NCI-H1092 treated with DMSO at 0.1 percent for 48 hours (cell line): ENCODE measurements at regions not wholly inside any gene's neighbourhood (a gene's known extent, or its start where the extent isn't known, plus 50 kb on each side); places are given as distances from the start of the nearest gene placed in this dataset.

ENCODE experiments used
- DNase-seq: peaks from one replicate; lab custom pipeline; 2025; lab: John Stamatoyannopoulos, UW

DNA sequence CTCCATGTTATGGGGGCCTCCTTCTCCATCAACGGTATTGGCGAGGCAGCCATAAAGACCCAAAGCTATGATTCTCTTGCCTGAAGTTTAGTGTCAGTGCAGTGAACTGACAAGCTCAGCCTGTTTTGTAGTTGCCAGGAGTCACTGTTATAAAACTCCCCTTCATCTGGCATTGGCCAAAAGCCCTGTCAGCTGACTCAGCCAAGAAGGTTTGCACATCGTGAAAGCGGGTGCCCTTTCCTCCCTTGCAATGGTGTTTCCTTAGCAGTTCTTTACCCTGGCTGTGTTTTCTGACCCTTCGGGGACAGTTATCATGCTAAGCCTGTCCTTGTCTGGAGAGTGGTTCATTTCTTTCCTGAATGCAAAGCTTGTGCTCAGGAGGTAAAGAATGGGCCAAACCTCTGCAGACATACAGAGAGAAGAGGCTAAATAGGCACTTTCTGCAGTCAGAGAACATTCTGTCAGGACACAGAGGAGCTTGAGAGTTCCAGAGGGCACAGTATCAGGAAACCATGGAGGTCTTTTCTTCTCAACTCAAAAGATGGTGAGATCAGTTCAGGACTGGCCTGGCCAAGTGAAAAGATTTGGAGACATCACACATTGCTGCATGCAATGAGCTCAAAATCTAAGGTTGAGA lies 414.2 kb downstream of the ZNF521 start:
- no peak for DNase-seq

DNA sequence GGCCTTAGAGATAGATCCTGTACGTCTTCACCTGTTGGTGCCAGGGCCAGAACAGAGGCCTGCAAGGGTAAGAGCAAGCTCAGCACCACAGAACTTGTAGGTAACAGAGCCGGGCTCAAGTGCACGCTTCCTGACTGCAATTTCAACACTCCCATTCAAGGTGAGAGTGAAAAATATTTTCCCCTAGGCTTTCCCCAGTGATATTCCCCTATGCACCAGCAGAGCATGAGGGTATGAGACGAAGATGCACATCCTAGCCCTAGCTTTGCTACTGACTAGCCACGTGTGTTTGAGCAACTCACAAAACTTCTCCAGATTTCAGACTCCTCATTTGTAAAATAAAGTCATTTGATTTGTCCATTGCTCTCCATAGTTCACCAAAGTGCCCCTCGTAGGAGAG lies 411.6 kb downstream of the ZNF521 start:
- no peak for DNase-seq

DNA sequence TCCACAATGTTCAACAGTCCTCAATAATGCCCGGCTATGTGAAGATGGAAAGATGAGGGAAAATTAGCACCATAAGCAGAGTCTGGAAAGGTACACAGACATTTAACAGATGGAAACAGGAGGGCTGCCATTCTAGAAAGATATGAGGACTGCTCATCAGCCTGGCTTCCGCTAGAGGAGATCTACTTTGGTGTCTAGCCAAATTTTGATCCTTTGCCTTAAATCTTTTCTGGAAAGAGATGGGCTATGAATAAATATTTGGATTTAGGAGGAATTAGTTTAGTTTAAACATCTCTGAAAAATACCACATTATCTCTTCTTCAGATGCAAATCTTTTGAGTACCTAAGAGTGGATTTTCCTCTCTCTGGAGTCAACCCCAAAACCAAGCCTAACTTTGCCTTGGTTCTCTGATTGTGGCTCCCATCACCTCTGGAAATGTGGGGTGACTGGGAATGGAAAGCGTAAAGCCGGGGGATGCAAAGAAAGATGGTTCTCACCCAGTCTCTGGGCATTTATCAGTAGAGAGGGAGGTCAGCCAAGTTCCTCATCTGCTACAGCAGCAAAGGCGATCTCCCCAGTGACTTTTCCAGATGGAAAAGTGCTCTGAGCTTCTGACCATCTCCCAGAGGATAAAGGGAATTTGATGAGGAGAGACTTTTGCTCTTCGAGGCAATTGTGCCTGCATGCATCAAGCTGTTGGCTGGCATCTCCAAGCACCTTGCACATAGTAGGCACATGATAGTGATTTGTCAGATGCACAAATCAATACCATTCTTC lies 410.6 kb downstream of the ZNF521 start:
- no peak for DNase-seq

DNA sequence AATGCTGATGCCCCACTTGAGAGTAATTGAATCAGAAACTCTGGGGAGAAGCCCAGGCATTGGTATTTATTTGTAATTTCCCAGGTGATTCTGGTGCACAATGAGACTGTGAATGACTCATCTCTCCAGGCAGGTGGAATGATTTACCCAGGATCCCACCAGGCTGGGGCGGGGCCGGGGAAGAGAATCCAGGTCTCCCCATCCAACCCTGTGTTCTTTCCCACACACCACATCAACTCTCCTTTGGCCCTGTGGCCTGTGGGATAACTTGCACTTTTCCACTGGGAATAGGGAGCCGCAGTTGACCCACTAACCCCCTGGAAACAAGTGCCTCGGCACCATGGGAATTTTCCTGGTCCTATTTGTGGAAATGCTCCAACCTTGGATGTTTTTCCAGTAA lies 409.8 kb downstream of the ZNF521 start:
- no peak for DNase-seq

DNA sequence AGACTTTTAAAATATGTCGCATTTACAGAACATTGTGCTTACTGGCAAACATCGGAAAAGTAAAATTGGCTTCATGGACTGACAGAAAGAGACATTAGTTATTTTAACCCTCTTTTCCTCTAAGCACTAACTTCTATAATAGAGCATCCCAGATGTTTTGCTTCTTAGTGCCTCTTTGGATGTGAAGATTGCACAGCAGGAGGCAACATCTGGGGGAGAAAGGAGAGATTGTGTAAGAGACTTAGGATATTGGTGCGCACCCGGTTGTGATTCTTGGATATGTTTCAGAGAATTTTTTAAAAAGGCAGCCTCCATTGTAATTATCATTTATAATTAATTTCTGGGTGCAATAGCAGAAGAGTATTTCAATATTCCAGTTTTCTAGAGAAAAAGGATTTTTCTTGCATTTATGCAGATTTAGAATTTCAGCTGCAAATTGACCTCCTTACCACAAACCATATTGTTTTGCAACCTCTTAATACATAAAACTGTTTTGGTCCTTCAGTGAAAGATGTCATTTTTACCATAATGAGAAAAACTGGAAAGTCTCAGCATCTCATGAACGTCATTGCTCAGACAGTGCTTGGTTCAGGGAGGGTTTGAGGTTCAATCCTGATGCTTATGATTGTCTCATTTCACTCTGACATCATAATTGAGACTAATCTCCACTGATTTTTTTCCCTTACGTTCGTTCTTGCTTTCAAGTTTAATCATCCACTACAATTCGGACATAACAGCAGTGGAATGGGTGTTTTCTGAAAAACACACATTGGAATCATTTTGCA lies 404.3 kb downstream of the ZNF521 start:
- no peak for DNase-seq

DNA sequence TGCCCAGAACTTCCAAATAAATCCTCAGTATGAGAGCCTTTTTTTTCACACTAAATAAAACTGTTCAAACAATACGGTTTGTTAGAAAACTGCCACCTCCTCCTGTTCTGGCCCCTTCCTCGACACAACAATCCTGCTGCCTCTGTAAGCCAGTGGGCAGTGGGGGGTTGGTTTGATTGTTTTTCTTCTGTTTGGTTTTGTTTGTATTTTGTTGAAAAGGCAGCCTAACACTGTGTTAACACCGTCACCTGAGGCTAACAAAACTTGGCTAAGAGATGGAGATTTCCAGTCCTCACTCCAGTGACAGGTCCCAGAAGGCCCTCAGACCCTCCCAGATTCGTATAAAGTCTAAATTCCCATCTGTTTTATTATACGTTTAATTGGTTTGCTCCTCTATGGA lies 402.1 kb downstream of the ZNF521 start:
- no peak for DNase-seq

DNA sequence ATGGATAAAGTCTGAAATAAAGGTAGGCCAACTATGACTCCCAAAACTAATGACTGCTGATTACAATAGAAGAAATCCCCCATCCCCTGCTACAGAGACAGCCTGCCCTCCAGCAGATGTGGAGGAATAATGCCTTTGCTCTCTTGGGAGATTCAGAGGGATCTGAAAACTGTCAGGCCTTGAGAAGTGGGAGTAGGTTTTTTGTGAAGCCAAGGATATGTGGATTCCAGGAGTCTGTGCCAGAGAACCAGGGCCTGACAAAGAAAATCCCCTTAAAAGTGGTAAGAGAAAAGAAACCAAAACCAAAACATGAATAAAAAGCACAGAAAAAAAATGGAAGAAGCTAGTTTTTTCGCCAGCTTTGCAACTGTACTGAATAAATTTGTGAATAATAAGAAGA lies 397.6 kb downstream of the ZNF521 start:
- DNase-seq, result no peak

DNA sequence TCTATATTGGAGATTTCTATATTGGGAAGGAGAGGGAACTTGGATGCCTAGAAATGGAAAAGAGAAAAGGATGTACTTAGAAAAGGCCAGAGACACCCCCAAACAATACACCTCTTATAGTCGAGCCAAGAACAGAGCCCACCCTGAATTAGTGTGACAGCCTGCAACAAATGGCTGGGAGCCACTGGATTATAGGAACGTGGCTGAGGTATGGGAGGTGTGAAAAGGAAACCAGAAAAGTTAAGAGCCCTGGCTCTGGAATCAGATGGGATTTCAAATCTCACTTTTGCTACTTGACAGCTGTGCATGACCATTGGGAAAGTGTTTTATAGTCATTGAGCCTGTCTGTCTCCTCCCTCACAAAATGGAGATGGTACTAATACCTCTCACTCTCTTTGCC lies 394.0 kb downstream of the ZNF521 start:
- DNase-seq, result no peak

DNA sequence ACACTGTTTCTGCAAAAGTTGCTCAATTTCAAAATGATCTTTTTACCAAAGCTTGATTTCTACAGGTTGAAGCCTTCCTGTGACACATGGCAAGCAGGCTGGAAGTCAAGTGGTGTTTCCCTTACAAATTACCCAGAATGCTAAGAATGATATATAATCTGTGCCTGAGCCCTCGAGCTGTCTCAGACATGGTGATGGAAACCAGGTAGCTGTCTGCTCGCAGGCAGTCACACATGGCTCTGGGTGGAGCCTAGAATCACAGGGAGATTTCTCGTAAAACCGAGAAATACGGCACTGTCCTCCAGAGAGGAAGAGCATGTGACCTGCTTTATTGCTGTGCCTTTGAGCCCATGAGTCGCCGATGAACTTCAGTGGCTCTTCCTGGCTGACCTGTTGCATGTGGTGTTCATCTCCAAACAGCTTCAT lies 392.9 kb downstream of the ZNF521 start:
- DNase-seq, result no peak

DNA sequence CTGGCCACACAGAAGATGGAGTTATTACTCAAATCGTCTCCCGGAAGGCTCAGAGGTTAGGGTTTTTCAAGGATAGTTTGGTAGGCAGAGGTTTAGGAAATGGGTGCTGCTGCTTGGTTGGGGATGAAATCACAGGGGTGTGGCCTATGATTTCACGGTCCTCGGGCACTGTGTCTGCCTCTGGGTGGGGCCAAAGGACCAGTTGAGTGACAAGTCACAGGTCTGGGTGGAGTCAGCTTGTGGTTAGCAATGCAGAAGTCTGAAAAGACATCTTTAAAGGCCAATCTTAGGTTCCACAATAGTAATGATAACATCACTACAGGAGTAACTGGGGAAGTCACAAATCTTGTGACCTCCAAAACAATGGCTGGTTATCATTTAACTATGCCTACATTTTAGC lies 387.8 kb downstream of the ZNF521 start:
- no peak for DNase-seq

DNA sequence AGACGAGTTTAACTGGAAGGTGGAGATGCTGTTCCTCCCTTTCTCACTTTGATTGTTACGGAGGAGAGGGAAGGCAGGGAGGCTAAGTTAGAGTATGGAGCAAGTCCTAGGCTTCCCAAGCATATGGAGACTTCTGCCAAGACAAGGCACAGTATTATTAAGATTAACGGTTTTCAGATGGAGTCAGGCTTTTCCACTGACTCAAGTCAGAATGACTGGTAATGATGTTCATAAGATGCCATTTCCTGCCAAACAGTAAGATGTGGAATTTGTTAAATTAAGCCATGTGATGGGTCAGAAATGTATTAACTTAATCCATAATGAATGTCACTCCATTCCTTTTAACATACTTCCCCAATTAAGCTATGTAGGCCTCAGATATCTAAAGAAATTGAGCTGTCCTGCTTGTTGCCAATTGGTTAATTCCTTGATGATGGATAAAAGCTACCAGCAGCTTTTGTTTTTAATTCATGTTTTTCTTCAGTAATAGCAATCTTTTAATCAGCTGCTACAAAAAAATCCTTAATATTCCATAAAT lies 383.7 kb downstream of the ZNF521 start:
- DNase-seq, result no peak

DNA sequence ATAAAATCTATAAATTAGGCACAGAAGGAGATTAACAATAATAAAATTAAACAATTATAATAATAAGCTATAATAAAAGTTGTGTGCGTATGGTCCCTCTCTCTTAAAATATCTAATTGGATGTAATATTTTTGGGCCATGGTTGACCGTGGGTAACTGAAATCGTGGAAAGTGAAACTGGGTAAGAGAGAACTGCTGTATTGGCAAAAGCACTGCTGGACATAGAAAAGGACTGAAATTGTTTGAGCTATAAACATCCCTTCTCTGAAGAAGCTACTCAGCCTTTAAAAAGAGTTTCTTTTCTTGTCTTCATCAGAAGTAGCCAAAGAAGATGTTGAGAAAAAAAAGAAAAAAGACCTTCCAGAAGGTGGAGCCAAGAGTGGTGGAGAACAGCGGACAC lies 379.4 kb downstream of the ZNF521 start:
- DNase-seq, result no peak

DNA sequence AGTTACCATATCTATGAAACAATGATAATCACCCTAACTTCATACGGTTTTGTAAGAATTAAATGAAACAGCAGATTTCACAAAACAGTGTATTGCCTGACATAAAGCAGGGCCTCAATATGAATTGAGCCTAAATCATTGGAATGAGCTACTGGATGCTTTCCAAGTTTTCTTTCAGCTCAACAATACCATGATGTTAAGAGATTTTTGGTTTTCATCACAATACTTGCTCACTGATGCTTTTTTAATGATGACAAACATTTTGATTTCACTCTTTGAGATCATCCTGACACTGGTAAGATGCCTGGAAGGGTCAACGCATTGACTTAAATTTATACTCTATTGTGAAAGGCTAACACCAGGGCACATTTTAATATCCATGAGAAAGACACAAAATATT lies 377.5 kb downstream of the ZNF521 start:
- no peak for DNase-seq

DNA sequence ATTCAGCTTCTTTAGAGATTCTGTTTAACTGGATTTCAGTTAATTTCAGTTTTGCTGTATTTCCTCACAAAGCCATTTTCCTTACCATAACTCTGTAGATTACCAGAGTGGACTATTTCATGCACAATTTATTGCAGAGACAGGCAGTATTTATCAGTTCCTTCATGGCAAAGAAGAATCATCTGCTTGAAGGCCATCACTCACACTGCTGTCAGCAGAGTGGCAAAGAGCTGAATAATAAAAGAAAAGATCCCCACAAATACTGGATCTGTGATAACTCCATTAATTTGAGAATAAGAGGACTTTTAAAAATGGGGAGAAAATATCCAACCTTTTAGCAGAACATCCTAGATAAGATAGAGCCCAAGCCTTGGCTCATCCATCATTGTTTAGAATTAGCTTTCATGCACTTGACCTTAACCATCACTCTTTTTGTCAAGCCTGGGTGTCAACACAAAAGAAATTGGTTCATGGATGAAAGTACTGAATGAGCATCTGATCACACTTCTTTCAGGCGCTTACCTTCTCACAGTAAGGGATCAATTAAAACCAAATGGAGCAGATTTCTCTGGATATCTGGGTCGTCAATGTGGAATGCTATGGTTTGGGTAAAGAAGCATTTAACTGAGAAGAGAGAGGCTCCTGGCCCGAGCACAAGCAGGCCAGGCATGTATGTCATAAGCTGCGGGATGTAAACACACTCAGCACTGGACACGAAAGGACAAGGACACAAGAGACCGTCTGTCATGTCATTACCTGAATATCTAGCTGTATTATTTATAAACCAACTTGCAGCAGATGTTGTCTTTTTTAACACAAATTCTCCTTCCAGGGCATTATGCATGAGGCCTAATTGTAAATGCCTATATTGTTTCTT lies 376.2 kb downstream of the ZNF521 start:
- no peak for DNase-seq

DNA sequence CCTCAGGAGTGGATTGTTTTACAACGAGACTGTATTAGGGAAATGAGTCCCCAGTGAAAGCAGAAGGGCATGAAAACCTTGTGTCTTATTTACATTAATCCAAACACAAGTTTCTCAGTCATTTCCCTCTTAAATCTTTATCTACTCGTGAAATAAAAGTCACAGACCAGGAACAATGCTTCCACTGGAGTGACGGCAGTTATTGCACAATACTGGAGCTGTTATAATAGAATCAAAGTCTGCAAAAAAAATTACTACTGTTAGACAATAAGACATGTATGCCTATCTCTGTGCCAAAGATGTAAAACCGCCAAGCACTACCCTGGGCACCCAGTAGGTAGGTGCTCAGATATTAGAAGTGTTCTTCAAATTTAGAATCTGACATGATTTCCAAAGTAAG lies 375.5 kb downstream of the ZNF521 start:
- no peak for DNase-seq

DNA sequence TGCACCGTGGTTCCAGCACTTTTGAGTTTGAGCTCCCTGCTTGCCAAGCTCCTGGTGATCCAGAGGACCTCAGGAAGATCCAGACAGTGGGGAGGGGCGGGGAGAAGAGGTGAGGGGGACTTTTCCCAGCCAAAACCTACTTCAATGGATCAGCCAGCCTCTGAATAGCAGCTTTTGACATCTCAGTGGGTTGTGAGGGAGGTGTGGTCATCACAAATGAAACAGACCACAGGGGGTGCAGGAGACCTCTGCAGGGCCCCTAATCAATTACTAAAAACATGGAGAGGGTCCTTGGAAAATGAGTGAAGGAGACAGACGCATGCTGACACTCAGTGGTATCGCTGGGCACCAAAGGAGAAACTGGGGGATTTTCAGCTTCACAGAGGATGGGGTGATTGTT lies 372.7 kb downstream of the ZNF521 start:
- DNase-seq, result no peak

DNA sequence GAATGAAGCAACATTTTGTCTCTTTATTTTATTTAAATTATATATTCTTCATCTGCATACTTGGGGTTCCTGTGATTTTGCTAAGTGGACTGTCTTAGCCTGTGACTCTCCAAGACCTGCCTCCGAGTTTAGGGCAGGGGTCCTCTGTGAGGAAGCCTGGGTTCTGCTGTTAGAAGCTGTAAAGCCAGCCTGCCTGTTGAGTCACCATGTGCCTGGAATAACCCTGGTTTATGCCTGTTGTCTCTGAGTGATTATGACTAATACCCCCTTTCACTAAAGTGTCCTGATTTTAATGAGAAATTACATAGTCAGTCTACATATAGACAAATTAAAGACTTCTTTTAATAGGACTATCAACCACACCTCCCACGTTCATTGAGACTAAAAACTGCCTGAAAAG lies 369.1 kb downstream of the ZNF521 start:
- no peak for DNase-seq

DNA sequence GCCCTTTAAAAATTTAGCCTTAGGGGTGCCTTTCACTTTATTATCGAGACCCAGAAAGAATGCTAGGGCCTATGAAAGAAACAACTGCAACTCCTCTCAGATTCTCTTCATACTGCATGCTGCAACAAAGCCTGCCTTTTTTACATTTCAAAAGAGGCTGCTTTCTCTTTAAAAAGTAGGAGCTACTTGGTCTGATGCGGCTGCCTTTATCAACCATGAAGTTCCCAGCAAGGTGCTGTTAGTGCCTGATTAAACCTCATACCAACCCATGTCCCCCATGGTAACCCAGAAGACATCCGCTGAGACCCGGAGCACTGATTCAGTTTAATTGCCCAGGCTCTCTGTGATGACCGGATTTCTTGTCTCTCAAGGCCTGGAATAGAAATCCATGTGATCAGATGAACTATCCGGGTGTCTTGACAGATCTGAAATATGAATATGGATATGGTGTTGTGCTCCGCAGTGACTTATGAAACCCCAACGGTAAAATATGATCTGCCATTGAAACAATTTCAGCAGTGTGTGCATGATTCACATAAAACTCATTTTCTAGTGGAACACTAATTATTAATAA lies 368.3 kb downstream of the ZNF521 start:
- DNase-seq, result no peak

DNA sequence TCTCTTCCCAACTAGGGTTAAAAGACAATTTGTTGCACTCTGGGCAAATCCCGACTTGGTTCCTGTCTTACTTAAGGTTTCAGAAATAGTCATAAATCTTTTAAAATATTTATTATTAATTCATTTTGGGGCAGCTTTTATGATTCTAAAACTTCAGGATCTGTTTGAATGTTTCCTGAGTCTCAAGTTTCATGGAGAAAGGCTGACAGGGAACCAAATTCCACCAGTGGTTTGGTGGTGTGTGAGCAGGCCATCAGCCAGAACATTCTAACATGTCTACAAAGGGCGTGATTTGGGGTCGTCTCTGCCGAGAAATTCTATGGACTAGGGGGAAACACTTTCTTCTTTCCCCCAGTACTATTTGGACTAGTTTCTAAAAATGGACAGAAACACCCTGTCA lies 366.4 kb downstream of the ZNF521 start:
- DNase-seq, result no peak

DNA sequence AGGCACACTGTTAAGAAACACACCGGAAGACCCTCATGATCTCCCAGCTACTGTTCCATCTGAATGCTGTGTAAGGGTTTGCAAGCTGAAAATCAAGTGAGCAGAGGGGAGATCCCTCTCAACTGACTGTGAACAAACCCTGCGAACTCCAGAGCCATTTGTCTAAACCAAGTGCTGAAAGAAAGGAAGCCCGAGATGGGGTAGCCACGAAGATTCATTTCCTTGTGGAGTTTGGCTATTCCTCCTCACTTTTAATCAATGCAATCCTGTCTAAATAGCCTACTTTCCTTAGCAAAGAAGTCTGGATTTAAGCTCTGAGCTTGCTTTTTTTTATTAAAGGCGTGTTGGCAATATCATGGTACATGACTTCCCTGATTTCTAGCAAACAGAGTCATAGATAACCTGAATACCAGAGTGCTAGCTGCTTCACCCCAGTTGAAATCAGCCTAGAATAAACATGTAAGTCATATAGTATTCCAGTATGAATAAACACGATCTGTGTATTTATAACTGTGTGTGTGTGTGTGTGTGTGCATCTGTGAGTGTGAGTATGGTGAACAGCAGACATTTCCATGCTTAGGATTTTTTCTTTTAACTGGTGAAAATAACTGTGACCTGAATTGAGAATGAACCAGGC lies 365.2 kb downstream of the ZNF521 start:
- DNase-seq, result no peak
